NT2/D1 (cell line): ENCODE measurements at regions not wholly inside any gene's neighbourhood (a gene's known extent, or its start where the extent isn't known, plus 50 kb on each side); places are given as distances from the start of the nearest gene placed in this dataset.
"Not testable (repeated sequence)": the region's sequence is repeated elsewhere in the genome, so short reads cannot be mapped to it uniquely, and the experiment has no call there.

ENCODE experiments used
- DNase-seq: peaks from one replicate; pipeline ENCODE4 v3.0.0-alpha.2; 2011; ENCODE audit warnings: low read depth, low spot score
- H3K27me3 ChIP-seq: 2 replicates; pipeline ENCODE4 v1.6.0; 2011; ENCODE audit warnings: mild to moderate bottlenecking; ENCODE audit not compliant: insufficient read length, insufficient read depth
- H3K36me3 ChIP-seq: 2 replicates; pipeline ENCODE4 v1.6.1; 2011; ENCODE audit warnings: mild to moderate bottlenecking, low read length, mixed read lengths; ENCODE audit not compliant: insufficient read depth, insufficient read length
- H3K4me1 ChIP-seq: 2 replicates; pipeline ENCODE4 v1.5.1; 2011; ENCODE audit not compliant: insufficient read depth, insufficient read length
- H3K4me3 ChIP-seq: 2 replicates; pipeline ENCODE4 v1.5.1; 2011; ENCODE audit warnings: low read depth; ENCODE audit not compliant: insufficient read length
- H3K9ac ChIP-seq: 2 replicates; pipeline ENCODE4 v1.6.0; 2011; ENCODE audit warnings: low read depth; ENCODE audit not compliant: insufficient read length
- H3K9me3 ChIP-seq: 2 replicates; pipeline ENCODE4 v1.5.1; 2011; ENCODE audit warnings: mild to moderate bottlenecking, low read length; ENCODE audit not compliant: insufficient read depth
- SUZ12 ChIP-seq: IDR thresholded peaks from 2 replicates; pipeline ENCODE4 v1.6.1; 2011; ENCODE audit not compliant: insufficient read length, insufficient read depth; ENCODE audit errors: extremely low read depth
- YY1 ChIP-seq: IDR thresholded peaks from 2 replicates; pipeline ENCODE4 v1.6.1; 2011; ENCODE audit not compliant: insufficient read length, insufficient read depth
- ZNF274 ChIP-seq: IDR thresholded peaks from 2 replicates; pipeline ENCODE4 v1.6.1; 2011; ENCODE audit warnings: mild to moderate bottlenecking, low read depth, low read length

- no peak for TF ChIP-seq ZNF274
- TF ChIP-seq SUZ12: no peak
- no peak for TF ChIP-seq YY1
- no peak overlapping the region for H3K9ac ChIP-seq
- DNase-seq: no peak
- H3K4me3 ChIP-seq: no peak overlapping the region
- H3K9me3 ChIP-seq: no peaks in the 10 kb centered on the region
- no peaks in the 10 kb centered on the region for H3K4me1 ChIP-seq
- no peaks in the 10 kb centered on the region for H3K36me3 ChIP-seq
- no peaks in the 10 kb centered on the region for H3K27me3 ChIP-seq
These were observed 184.9 kb downstream of the HS3ST3A1 start for GRCh38 chr17:13416748-13417363.

- H3K9me3 ChIP-seq: no peaks in the 10 kb centered on the region
- no peaks in the 10 kb centered on the region for H3K27me3 ChIP-seq
- no peaks in the 10 kb centered on the region for H3K36me3 ChIP-seq
- H3K9ac ChIP-seq: no peak overlapping the region
- no peaks in the 10 kb centered on the region for H3K4me1 ChIP-seq
- no peak overlapping the region for H3K4me3 ChIP-seq
- no peak for DNase-seq
- no peak for TF ChIP-seq SUZ12
- TF ChIP-seq ZNF274: no peak
- no peak for TF ChIP-seq YY1
These were observed 185.8 kb downstream of the HS3ST3A1 start for GRCh38 chr17:13415871-13416416.

- H3K4me3 ChIP-seq, DNase-seq, H3K4me1 ChIP-seq, H3K27me3 ChIP-seq, H3K9ac ChIP-seq, H3K36me3 ChIP-seq, H3K9me3 ChIP-seq: not testable (repeated sequence)
These were observed 186.5 kb downstream of the HS3ST3A1 start for GRCh38 chr17:13415200-13415599.

- Histone ChIP-seq H3K36me3 (no peaks in the 10 kb centered on the region), H3K4me1 (no peaks in the 10 kb centered on the region), H3K27me3 (no peaks in the 10 kb centered on the region), H3K9me3 (no peaks in the 10 kb centered on the region), H3K4me3 (no peak overlapping the region), H3K9ac (no peak overlapping the region)
- TF ChIP-seq ZNF274: no peak
- TF ChIP-seq SUZ12: no peak
- TF ChIP-seq YY1: no peak
- DNase-seq: no peak
These were observed 188.7 kb downstream of the HS3ST3A1 start for GRCh38 chr17:13413001-13413400.

- H3K36me3 ChIP-seq: no peaks in the 10 kb centered on the region
- no peaks in the 10 kb centered on the region for H3K9me3 ChIP-seq
- no peak overlapping the region for H3K9ac ChIP-seq
- no peaks in the 10 kb centered on the region for H3K4me1 ChIP-seq
- no peak for DNase-seq
- no peaks in the 10 kb centered on the region for H3K27me3 ChIP-seq
- no peak overlapping the region for H3K4me3 ChIP-seq
- no peak for TF ChIP-seq ZNF274
- TF ChIP-seq SUZ12: no peak
- TF ChIP-seq YY1: no peak
These were observed 190.9 kb downstream of the HS3ST3A1 start for GRCh38 chr17:13410874-13411273.

- no peak overlapping the region for H3K4me3 ChIP-seq
These were observed 191.5 kb downstream of the HS3ST3A1 start for GRCh38 chr17:13410214-13410613.

GRCh38 chr17:13409455-13409854 is 192.3 kb downstream of the HS3ST3A1 start:
- TF ChIP-seq YY1 (no peak), ZNF274 (no peak), SUZ12 (no peak)

More at GRCh38 chr17:13410214-13410613, 191.5 kb downstream of the HS3ST3A1 start:
- H3K27me3 ChIP-seq: no peaks in the 10 kb centered on the region
- no peak for TF ChIP-seq YY1
- no peak for TF ChIP-seq SUZ12
- TF ChIP-seq ZNF274: no peak
- H3K9ac ChIP-seq: no peak overlapping the region
- no peak for DNase-seq
- H3K4me1 ChIP-seq: no peaks in the 10 kb centered on the region
- H3K9me3 ChIP-seq: no peaks in the 10 kb centered on the region
- no peaks in the 10 kb centered on the region for H3K36me3 ChIP-seq

GRCh38 chr17:13407381-13407780 is 194.3 kb downstream of the HS3ST3A1 start:
- no peaks in the 10 kb centered on the region for H3K36me3 ChIP-seq
- no peak for DNase-seq
- H3K4me1 ChIP-seq: no peaks in the 10 kb centered on the region
- no peaks in the 10 kb centered on the region for H3K27me3 ChIP-seq
- H3K9ac ChIP-seq: no peak overlapping the region
- H3K4me3 ChIP-seq: no peak overlapping the region
- H3K9me3 ChIP-seq: no peaks in the 10 kb centered on the region
- TF ChIP-seq YY1 (no peak), ZNF274 (no peak), SUZ12 (no peak)

More at GRCh38 chr17:13409455-13409854, 192.3 kb downstream of the HS3ST3A1 start:
- Histone ChIP-seq H3K4me1 (no peaks in the 10 kb centered on the region), H3K9ac (no peak overlapping the region), H3K36me3 (no peaks in the 10 kb centered on the region), H3K9me3 (no peaks in the 10 kb centered on the region), H3K4me3 (no peak overlapping the region), H3K27me3 (no peaks in the 10 kb centered on the region)
- no peak for DNase-seq
